DMS53 treated with DMSO at 0.1 percent for 48 hours (cell line): ENCODE measurements at regions not wholly inside any gene's neighbourhood (a gene's known extent, or its start where the extent isn't known, plus 50 kb on each side); places are given as distances from the start of the nearest gene placed in this dataset.
"Not testable (repeated sequence)": the region's sequence is repeated elsewhere in the genome, so short reads cannot be mapped to it uniquely, and the experiment has no call there.

Experiments used
- DNase-seq: peaks from one replicate; lab custom pipeline; 2025; ENCODE audit not compliant: unreplicated experiment; lab: John Stamatoyannopoulos, UW

- not testable (repeated sequence) for DNase-seq
These were observed 206.1 kb downstream of the MATN1 start for GRCh38 chr1:30517241-30517640.

GRCh38 chr1:30516485-30516858, 206.9 kb downstream of the MATN1 start:
- DNase-seq = no peak

GRCh38 chr1:30515755-30516484, 207.5 kb downstream of the MATN1 start:
- no peak for DNase-seq

GRCh38 chr1:30514945-30515344, 208.4 kb downstream of the MATN1 start:
- DNase-seq = no peak

- DNase-seq = no peak
These were observed 209.2 kb downstream of the MATN1 start for GRCh38 chr1:30514137-30514654.

- no peak for DNase-seq
These were observed 209.8 kb downstream of the MATN1 start for GRCh38 chr1:30513396-30514136.

GRCh38 chr1:30512914-30513265, 210.5 kb downstream of the MATN1 start:
- no peak for DNase-seq

- no peak for DNase-seq
These were observed 211.1 kb downstream of the MATN1 start for GRCh38 chr1:30511991-30512913.

- DNase-seq = no peak
These were observed 211.8 kb downstream of the MATN1 start for GRCh38 chr1:30511563-30511962.

- DNase-seq = no peak
These were observed 212.3 kb downstream of the MATN1 start for GRCh38 chr1:30511106-30511505.

GRCh38 chr1:30509670-30510069, 213.7 kb downstream of the MATN1 start:
- no peak for DNase-seq

- no peak for DNase-seq
These were observed 214.8 kb downstream of the MATN1 start for GRCh38 chr1:30508611-30509010.

GRCh38 chr1:30508175-30508448, 215.3 kb downstream of the MATN1 start:
- DNase-seq = no peak

- no peak for DNase-seq
These were observed 215.8 kb downstream of the MATN1 start for GRCh38 chr1:30507401-30508174.

GRCh38 chr1:30507016-30507312, 216.4 kb downstream of the MATN1 start:
- DNase-seq = no peak

GRCh38 chr1:30506291-30507015, 216.9 kb downstream of the MATN1 start:
- no peak for DNase-seq

GRCh38 chr1:30505853-30506252, 217.5 kb downstream of the MATN1 start:
- DNase-seq = no peak

- no peak for DNase-seq
These were observed 230.9 kb downstream of the MATN1 start for GRCh38 chr1:30492451-30492850.

- no peak for DNase-seq
These were observed 231.6 kb downstream of the MATN1 start for GRCh38 chr1:30491831-30492230.

- DNase-seq = no peak
These were observed 232.8 kb downstream of the MATN1 start for GRCh38 chr1:30490554-30491053.
